H1 (cell line): ENCODE measurements at regions not wholly inside any gene's neighbourhood (a gene's known extent, or its start where the extent isn't known, plus 50 kb on each side); places are given as distances from the start of the nearest gene placed in this dataset.

Experiments used
- EGR1 ChIP-seq: IDR thresholded peaks from 2 replicates; pipeline ENCODE4 v1.6.1; 2011; ENCODE audit warnings: low read depth, low read length, borderline replicate concordance
- RAD21 ChIP-seq, 2 experiments: IDR thresholded peaks in 1 of 2; conservative IDR thresholded peaks in 1 of 2; 2 replicates each; pipeline ENCODE4 v1.6.1; 2011; ENCODE audit warnings: low read depth in 2 of 2, low read length in 2 of 2, improper control_type of control experiment in 1 of 2, inconsistent platforms in 1 of 2, mild to moderate bottlenecking in 1 of 2, moderate library complexity in 1 of 2
- SAP30 ChIP-seq: fragments of 300-600 bp; sonication (generic); IDR thresholded peaks from 2 replicates; pipeline ENCODE4 v1.7.1; 2012; ENCODE audit warnings: low read length, moderate library complexity, mild to moderate bottlenecking, inconsistent platforms; ENCODE audit not compliant: insufficient read depth, insufficient replicate concordance
- YY1 ChIP-seq: IDR thresholded peaks from 2 replicates; pipeline ENCODE4 v1.6.1; 2011; ENCODE audit warnings: low read depth, mild to moderate bottlenecking, low read length
- ZNF274 ChIP-seq: IDR thresholded peaks from 2 replicates; pipeline ENCODE4 v1.7.0; 2012; ENCODE audit warnings: low read length, borderline replicate concordance; ENCODE audit errors: extremely low read depth

DNA sequence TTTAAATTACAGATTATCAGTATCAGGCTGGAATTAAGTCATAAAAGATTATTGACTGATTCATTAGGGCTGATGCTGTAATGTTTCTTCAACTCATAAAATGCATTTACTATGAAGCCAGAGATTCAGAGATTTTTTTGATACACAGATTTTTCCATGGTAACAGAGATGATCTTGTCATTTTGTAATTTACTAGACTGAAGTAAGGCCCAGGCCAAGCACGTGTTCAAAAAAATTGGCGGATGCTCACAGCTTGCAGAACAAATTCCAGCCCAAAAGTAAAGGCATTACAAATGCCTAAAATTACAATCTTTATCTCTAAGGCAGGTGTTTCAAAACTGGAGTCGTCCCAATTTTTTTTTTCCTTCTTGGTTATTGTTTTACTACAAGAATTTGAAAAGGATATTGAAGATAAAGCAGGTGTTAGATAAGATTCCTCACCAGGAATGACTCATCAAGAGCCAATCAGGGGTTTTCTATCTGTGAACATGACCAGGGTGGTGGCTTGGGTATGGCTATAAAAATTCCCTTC, 78.4 kb upstream of the MEOX2 start (continued):
- TF ChIP-seq RAD21 (IDR thresholded peaks at IDR 0.05 in 1 of 2, conservative IDR thresholded peaks at IDR 0.05 in 1 of 2; ENCODE audit: low read depth in 2 of 2, low read length in 2 of 2) (no peak), ZNF274 (no peak), SAP30 (no peak), YY1 (no peak), EGR1 (no peak)
